SH-SY5Y (cell line): ENCODE measurements at regions not wholly inside any gene's neighbourhood (a gene's known extent, or its start where the extent isn't known, plus 50 kb on each side); places are given as distances from the start of the nearest gene placed in this dataset.

ENCODE experiments used
- GATA2 ChIP-seq: IDR thresholded peaks from 2 replicates; pipeline ENCODE4 v1.6.1; 2011; ENCODE audit warnings: mild to moderate bottlenecking, low read depth, low read length
- GATA3 ChIP-seq: IDR thresholded peaks from 2 replicates; pipeline ENCODE4 v1.6.1; 2011; ENCODE audit warnings: low read depth, mild to moderate bottlenecking, low read length, moderate library complexity

DNA sequence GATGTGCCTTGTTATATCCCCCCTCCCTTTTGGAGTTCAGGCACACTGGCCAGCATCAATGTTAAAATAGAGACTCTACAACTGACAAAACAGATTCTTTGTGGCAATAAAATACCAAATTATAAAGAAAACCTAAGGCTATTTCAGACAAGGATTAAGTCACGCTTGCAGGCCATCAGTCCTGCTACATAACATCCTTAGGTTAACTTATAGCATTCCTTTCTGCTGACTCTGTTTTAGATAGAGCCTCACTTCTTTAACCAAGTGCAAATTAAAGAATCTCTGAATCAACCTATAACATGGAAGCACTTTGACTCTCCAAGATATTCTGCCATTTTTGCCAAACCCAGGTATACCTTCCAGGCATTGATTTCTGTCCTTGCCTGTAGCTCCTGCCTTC lies 784.6 kb downstream of the RNF144A start:
- TF ChIP-seq GATA2 (no peak), GATA3 (no peak)

DNA sequence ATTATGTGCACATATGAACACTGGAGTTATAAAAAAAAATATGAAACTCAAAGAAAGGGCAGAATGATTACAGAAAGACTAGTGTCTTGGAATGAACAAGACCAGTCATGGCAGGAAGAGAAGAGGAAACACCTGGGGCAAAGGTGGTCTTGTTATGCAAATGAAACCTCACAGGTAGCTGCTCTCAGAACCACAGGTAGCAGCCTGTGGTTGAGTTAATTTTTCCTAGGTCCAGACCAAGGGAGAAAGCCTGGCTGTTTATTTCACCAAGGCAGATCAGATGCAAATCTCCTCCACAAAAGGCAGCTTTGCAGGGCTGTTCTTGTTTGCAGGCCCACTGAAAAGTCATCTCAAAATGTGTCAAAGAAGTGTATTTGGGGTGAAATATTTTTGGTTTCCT lies 785.8 kb downstream of the RNF144A start:
- TF ChIP-seq GATA2 (no peak), GATA3 (no peak)

DNA sequence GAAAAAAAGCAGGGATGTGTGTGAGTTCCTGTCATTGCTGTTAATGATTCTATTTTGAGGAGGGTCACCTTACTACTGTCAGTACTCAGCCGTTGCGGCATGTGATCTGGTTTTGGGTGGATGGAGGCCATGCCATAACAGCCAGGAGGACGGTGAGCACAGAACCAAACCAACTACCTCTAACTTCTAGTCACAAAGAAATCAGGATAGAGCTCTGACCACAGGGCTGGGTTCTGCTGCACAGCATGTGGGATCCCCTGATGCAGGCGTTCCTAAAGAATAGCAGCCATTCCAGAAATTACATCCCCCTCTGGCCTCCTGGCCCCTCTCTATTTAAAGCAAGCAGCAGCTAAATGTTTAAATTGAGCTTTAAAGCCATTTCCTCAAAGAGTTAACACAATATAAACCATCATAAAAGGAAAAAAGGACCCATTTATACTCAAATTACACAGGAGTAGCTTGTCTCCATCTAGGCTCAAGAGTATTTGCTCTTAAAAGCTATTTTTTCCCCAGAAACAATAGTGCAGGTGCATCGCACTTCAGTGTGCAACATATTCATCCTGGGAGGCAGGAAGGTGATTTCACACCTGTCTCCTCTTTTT lies 786.4 kb downstream of the RNF144A start:
- TF ChIP-seq GATA3 (no peak), GATA2 (no peak)

DNA sequence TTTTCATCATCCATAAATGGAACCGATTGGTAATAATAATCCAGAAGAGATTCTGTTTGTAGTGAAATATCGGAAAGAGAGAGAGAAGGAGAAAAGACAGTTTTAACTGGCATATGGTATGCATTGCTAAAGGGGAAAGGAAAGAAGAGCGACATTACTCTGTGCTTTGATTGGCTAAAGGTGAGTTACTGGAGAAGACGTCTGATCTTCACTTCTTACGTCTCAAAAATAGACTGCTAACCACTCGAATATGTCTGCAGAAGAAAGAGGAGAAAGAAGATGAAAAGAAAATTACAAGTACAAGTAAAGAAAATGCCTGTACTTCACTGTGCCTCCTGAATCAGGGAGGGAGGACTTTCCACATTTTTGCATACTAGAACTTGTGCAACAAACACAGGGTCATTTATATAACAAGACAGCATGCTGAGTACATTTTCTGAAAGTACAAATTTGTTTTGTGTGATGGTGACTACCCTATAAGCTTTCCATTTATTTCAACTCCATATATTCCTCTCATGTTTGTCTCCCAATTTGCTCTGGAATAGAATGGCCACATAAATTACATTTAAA lies 787.2 kb downstream of the RNF144A start:
- no peak for TF ChIP-seq GATA3
- TF ChIP-seq GATA2, result no peak

DNA sequence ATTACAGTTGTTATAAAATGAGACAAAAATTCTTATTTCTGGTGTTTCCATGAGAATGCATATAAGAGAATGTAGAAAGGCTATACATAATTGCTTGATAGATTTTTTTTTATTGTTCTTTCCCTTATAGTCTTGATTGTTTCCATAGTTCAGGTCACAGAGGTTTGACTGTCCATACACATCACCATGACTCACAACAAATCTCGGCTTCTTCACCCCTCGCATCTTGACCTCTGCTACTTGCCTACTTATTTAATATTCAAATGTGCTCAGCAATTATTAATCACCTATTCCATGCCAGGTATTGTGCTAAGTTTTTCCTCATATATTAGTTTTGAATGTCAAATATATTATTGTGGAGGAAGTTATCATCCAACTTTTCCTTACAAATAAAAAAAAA lies 789.6 kb downstream of the RNF144A start:
- TF ChIP-seq GATA2 (no peak), GATA3 (no peak)

- TF ChIP-seq GATA3 (no peak), GATA2 (no peak)
These were observed 790.5 kb downstream of the RNF144A start for GRCh38 chr2:7707723-7708122.

DNA sequence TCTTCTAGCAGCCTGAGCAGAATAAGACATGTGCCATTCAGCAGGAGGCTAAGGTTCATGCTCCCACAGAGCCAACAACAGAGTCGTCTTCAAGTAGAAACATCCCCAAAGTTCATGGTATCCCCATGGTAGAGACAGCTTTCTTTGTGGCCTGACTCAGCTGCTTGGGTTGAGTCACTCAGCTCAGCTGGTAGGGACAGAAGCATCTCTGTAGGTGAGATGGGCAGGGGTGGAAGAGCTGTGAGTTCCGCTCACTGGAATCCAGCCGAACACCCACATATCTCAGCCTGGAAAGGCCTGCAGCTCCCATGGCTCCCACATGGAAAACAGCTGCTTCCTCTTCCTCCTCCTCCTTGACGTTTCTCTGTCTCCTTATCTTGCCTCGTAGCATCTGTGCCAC lies 792.7 kb downstream of the RNF144A start:
- TF ChIP-seq GATA3, result no peak

DNA sequence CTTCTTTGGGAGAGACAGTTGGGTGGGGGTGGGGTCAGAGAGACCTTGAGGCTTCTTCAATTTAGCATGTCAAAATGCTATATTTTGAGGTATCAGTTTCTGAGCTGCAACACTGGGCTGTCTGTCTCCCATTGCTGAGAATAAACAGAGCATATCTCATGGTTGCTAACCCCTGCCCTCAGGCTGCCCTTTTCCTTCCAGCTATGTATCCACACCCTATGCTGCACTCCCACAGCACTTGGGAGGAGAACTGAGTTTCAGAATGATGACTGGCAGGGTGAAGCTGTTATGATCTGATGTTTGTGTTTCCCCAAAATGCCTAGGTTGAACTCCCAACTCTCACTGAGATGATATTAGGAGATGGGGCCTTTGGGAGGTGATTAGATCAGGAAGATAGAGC lies 794.0 kb downstream of the RNF144A start:
- TF ChIP-seq GATA3 (no peak), GATA2 (no peak)

GRCh38 chr2:7719876-7720275 lies 802.7 kb downstream of the RNF144A start:
- no peak for TF ChIP-seq GATA2

DNA sequence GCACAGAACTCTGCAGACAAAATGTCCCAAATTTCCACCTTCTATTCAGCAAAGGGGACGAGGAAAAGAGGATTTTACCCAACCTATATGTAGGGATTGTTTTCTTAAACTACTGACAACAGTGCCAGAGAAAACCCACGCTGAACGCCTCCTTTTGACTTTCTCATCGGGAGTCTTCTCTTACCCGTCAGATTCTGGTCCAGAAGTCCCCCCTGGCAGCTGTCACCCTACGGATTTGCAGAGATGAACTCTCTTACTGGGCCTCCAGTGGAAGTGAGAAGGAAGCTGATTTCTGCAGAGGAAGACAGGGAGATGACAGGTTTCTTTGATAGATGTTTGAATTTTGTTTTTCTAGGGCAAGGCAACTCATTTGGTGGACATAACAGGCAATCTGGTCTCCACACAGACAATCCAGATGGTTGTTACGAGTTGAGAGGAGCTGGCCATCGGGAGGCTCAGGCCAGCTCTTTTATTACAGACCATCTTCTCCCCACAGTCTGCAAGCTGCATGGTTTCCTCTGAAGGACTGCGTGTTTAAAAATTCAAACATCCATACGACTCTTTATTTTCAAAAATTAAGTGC lies 804.3 kb downstream of the RNF144A start:
- no peak for TF ChIP-seq GATA3
- no peak for TF ChIP-seq GATA2

DNA sequence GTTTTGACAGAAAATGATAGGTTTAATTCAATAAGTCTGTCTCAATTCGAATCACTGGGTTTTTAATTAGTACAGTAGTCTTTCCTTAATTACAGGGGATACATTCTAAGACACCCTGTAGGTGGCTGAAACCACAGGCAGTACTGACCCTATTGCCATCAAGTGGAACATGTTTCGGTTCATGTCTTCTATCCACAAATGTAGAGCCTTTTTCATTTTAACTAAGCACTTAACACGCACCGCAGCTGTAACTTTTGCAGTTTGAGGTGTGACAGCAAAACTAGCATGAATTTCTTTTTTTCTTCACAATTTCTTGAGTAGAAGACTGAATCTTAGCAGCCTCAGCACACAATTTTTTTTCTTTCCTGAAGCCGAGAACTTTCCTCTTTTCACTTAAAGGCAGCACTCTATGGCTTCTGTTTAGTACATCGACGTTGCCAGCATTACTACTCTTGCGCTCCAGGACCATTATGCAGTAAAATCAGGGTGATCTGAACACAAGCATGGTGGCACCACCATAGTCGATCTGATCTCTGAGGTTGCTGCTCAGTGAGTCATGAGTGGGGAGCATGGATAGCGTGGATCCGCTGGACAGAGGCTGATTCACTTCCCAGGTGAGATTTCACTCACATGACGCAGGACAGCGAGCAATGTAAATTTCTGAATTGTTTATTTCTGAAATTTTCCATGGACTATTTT lies 805.1 kb downstream of the RNF144A start:
- TF ChIP-seq GATA3 (no peak), GATA2 (no peak)

DNA sequence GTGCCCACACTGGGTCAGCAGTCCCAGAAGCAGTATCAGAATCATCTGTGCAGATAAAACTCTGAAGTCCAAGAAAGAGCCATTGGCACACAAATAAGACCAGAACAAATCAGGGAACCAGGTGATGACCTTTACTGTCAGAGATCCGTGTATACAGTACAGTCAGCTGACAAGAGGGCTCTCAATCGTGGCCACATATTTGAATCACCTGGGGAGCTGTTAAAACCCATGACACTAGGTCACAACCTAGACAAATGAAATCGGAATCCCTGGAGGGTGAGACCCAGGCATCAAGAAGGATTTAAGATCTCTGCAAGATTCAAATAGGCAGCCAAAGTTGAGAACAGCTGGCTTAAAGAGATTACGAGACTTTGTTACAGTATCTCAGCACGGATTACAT lies 807.1 kb downstream of the RNF144A start:
- TF ChIP-seq GATA3 (no peak), GATA2 (no peak)

GRCh38 chr2:7725171-7725849 lies 808.1 kb downstream of the RNF144A start:
- TF ChIP-seq GATA3, result no peak
- TF ChIP-seq GATA2, result no peak

GRCh38 chr2:7725850-7726242 lies 808.6 kb downstream of the RNF144A start:
- TF ChIP-seq GATA2 (no peak), GATA3 (no peak)

DNA sequence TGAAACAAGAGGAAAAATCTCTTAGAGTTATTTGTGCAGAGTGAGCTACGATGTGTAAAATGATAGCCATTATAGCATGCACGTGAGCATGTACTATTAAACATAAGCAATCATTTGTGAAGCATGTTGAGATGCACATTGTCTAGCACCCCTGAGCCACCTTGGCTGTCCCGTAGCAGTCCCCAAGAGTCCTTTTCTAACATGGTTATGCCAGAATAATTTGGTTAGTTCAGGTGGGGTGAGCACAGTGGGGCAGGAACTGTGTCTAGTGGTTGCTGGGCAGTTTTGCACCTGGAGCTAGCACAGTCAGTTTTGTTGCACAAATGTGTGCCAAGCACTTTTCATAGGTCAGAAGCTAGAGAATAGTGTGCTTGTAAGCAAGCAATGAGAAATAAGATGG lies 809.8 kb downstream of the RNF144A start:
- no peak for TF ChIP-seq GATA3
- TF ChIP-seq GATA2, result no peak

DNA sequence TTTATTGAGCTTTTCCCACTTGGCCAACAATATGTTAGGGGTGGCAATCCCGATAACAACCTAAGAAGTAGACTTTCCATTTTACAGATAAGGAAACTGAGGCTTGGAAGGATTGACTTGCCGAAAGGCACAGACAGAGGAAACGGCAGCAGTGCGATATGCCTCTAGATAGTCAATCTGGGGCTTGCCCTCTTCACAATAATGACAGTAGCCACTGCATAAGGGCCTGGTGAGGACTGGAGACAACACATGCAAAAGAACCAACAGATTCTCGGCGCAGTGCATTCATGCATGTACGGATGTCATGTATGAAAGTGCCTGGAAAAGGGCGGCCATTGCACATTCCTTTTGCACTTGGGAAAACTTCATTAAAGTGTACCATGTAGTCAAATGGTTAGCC lies 811.2 kb downstream of the RNF144A start:
- TF ChIP-seq GATA3, result no peak
